ENCODE measurements at regions not wholly inside any gene's neighbourhood (a gene's known extent, or its start where the extent isn't known, plus 50 kb on each side); places are given as distances from the start of the nearest gene placed in this dataset.
"Not testable (repeated sequence)": the region's sequence is repeated elsewhere in the genome, so short reads cannot be mapped to it uniquely, and the experiment has no call there.

DNA sequence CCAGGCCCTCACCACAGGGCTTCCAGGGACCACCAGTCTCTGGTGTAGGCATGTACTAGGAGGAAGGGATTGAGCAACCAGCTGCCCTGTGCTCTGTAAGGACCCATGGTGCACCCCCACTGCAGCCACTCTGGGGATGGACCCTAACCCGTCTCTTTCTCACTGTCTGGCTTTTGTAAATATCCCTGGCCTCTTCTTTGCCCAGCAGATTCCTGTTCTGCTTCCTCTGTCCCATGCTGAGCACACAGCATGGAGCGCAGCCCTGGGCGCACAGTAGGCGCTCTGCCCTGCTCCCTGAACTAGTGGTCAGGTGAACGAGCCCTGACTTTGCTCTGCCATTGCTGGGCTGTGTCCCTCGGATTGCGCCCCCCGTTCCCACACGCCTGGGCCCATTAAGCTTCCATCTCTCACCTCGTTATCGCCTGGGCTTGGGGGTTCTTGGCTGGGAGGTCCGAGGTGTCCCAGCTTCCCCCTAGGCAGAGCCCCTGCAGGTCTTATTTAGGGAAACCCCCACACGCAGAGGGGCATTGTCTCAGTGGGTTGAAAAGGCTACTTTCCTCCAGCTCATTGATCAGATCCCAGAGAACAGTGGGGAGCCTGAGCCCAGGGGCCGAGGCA is 162.1 kb downstream of the MYCN start:
- Histone ChIP-seq H3K4me3 (ENCODE audit: low read depth, low read length) (no peak overlapping the region), H3K36me3 (ENCODE audit: control insufficient read depth, insufficient read depth, low read length) (no peaks in the 10 kb centered on the region), H3K27me3 (ENCODE audit: control insufficient read depth, insufficient read depth, low read length) (peaks cover 5% of the 10 kb centered on the region)
- TF ChIP-seq, protein P1, sequence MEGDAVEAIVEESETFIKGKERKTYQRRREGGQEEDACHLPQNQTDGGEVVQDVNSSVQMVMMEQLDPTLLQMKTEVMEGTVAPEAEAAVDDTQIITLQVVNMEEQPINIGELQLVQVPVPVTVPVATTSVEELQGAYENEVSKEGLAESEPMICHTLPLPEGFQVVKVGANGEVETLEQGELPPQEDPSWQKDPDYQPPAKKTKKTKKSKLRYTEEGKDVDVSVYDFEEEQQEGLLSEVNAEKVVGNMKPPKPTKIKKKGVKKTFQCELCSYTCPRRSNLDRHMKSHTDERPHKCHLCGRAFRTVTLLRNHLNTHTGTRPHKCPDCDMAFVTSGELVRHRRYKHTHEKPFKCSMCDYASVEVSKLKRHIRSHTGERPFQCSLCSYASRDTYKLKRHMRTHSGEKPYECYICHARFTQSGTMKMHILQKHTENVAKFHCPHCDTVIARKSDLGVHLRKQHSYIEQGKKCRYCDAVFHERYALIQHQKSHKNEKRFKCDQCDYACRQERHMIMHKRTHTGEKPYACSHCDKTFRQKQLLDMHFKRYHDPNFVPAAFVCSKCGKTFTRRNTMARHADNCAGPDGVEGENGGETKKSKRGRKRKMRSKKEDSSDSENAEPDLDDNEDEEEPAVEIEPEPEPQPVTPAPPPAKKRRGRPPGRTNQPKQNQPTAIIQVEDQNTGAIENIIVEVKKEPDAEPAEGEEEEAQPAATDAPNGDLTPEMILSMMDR (IDR thresholded peaks at IDR 0.05; ENCODE audit: insufficient read depth, low read length, severe bottlenecking): no peak
- DNase-seq (ENCODE audit: low read depth) (no peak), FAIRE-seq (no peak)

DNA sequence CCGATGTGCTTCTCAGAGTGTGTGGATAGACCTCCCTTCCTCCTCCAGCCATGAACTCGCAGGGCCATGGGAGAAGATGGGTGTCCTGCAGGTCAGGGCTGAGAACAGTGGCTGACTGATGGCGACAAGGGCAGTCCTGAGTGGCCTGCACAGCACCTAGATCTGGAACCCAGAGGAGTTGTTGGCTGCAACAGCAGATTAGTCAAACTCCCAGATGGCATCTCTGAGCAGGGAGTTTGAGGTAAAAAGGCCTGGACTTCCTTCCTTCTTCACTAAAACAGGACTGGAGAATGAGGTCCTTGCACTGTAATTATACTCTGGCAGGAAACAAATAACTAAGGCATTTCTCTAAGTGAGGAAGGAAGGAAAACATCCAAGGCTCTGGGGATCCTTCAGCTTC is 160.8 kb downstream of the MYCN start:
- Histone ChIP-seq H3K36me3 (ENCODE audit: control insufficient read depth, insufficient read depth, low read length) (no peaks in the 10 kb centered on the region), H3K27me3 (ENCODE audit: control insufficient read depth, insufficient read depth, low read length) (peaks cover 3% of the 10 kb centered on the region), H3K4me3 (ENCODE audit: low read depth, low read length) (no peak overlapping the region)
- no peak for DNase-seq (ENCODE audit: low read depth)
- no peak for FAIRE-seq
- TF ChIP-seq, protein P1 (IDR thresholded peaks at IDR 0.05; ENCODE audit: insufficient read depth, low read length, severe bottlenecking): no peak

DNA sequence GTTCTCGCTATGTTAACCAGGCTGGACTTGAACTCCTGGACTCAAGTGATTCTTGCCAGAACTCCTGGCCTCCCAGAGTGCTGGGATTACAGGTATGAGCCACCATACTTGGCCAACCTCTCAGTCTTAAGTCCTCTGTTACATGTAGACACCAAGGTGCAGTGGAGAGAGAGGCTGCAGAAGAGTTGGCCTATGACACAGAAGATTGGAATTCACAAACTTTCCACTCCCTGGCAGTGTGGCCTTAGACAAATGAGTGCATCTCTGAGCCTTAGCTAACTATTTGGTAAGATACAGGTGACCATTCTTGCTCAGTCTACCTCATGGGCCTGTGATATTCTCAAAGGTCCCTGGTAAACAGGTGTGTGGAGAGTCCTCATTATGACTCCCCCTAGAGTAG is 159.7 kb downstream of the MYCN start:
- Histone ChIP-seq H3K4me3 (ENCODE audit: low read depth, low read length) (no peak overlapping the region), H3K27me3 (ENCODE audit: control insufficient read depth, insufficient read depth, low read length) (peaks cover 2% of the 10 kb centered on the region), H3K36me3 (ENCODE audit: control insufficient read depth, insufficient read depth, low read length) (no peaks in the 10 kb centered on the region)
- DNase-seq (ENCODE audit: low read depth): peak; percentile 55
- FAIRE-seq: no peak
- TF ChIP-seq, protein P1 (IDR thresholded peaks at IDR 0.05; ENCODE audit: insufficient read depth, low read length, severe bottlenecking): no peak

DNA sequence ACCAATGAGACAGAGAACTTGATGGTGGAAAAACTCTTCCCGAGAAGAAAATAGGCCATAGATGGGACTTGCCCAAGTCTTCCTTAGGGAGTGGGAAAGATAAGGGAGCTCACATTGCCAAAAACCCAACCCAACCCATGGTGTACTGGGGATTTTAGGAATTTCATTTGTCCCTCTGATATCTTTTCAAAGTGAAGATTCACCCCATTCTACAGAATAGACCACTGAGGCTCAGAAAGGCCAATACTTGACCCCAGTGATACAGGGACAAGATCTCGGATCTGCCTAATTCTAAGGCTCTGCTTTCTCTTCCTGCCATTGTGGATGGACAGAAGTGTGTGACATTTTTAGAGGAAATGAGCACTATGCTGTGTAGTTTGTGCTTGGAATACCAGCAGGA is 159.0 kb downstream of the MYCN start:
- no peak for DNase-seq (ENCODE audit: low read depth)

DNA sequence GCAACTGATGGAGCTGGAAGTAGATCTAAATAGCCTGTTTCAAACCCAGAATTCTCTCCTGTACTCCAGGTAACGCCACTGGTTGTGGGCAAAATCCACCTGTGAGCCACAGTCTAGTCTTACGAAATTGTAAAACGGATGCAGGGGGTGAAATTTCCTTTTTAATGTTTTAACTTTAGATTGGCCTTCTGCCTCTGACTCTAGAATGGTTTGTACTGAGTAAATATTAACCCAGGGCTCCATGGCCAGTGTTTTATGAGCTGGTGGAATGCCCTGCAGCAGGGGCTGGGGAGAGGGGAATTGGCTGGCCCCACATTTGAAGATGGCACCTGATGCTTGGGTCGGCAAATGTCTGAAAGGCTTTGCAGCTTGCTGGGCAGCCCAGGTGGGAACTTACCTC is 156.6 kb downstream of the MYCN start:
- Histone ChIP-seq H3K36me3 (ENCODE audit: control insufficient read depth, insufficient read depth, low read length) (no peaks in the 10 kb centered on the region), H3K4me3 (ENCODE audit: low read depth, low read length) (no peak overlapping the region), H3K27me3 (ENCODE audit: control insufficient read depth, insufficient read depth, low read length) (no peaks in the 10 kb centered on the region)
- no peak for FAIRE-seq
- no peak for DNase-seq (ENCODE audit: low read depth)
- TF ChIP-seq, protein P1 (IDR thresholded peaks at IDR 0.05; ENCODE audit: insufficient read depth, low read length, severe bottlenecking): no peak

More for the DNA sequence above, 159.0 kb downstream of the MYCN start:
- Histone ChIP-seq H3K36me3 (ENCODE audit: control insufficient read depth, insufficient read depth, low read length) (no peaks in the 10 kb centered on the region), H3K4me3 (ENCODE audit: low read depth, low read length) (no peak overlapping the region), H3K27me3 (ENCODE audit: control insufficient read depth, insufficient read depth, low read length) (no peaks in the 10 kb centered on the region)
- TF ChIP-seq, protein P1 (IDR thresholded peaks at IDR 0.05; ENCODE audit: insufficient read depth, low read length, severe bottlenecking): no peak
- FAIRE-seq: no peak

DNA sequence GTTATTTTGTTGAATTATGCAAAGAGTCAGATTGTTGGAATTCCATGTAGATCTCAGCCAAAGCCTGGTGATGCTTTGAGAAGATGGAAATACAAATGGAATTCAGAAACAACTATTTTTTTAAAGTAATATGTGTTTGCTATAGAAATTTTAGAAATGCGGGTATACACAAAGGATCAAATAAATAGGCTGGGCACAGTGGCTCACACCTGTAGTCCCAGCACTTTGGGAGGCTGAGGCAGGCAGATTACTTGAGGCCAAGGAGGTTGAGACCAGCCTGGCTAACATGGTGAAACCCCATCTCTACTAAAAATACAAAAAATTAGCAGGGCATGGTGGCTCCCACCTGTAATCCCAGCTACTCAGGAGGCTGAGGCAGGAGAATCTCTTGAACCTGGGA is 155.1 kb downstream of the MYCN start:
- FAIRE-seq; H3K4me3 ChIP-seq (ENCODE audit: low read depth, low read length); H3K27me3 ChIP-seq (ENCODE audit: control insufficient read depth, insufficient read depth, low read length); H3K36me3 ChIP-seq (ENCODE audit: control insufficient read depth, insufficient read depth, low read length); DNase-seq (ENCODE audit: low read depth): not testable (repeated sequence)
